Endothelial cell of umbilical vein (primary cell): ENCODE measurements at regions not wholly inside any gene's neighbourhood (a gene's known extent, or its start where the extent isn't known, plus 50 kb on each side); places are given as distances from the start of the nearest gene placed in this dataset.

ENCODE experiments used
- BruUV-seq: library from RNA; stranded (reverse); fragments of 400-500 nt; replicated peaks from 2 replicates; lab custom pipeline; 2021; lab: Mats Ljungman, UMichigan
- CTCF ChIA-PET: fragments of 300-600, 350-600 bp; sonication (Branson Sonifier 250); formaldehyde crosslinking; loops from one replicate; lab custom pipeline; 2021; ENCODE audit warnings: antibody characterized with exemption, inconsistent platforms; lab: Charles Lee
- POLR2A ChIA-PET: fragments of 300-600, 350-600 bp; sonication (Branson Sonifier 250); formaldehyde crosslinking; loops from one replicate; lab custom pipeline; 2021; ENCODE audit warnings: antibody characterized with exemption, inconsistent platforms; lab: Charles Lee
- DNase-seq: peaks from one replicate; pipeline ENCODE4 v3.0.0-alpha.2; 2011; ENCODE audit warnings: low read depth, low spot score
- FAIRE-seq: peaks from 2 replicates; lab custom pipeline; 2011; peaks lifted over from hg19 to GRCh38; lab: Jason Lieb, UNC
- H2AFZ ChIP-seq: 2 replicates; pipeline ENCODE4 v1.6.0; 2012; ENCODE audit warnings: low read depth, low read length, control low read depth, inconsistent platforms
- H3K27ac ChIP-seq: 2 replicates; pipeline ENCODE4 v1.5.1; 2011; ENCODE audit warnings: low read depth, mild to moderate bottlenecking, control low read depth, low read length, moderate library complexity; ENCODE audit not compliant: insufficient read depth
- H3K27me3 ChIP-seq, 2 experiments: 2 replicates each; pipeline versions ENCODE4 v1.6.0 to v1.6.1; 2011; ENCODE audit warnings: low read length in 2 of 2, mixed read lengths in 1 of 2; ENCODE audit not compliant: control insufficient read depth in 2 of 2, insufficient read depth in 2 of 2
- H3K36me3 ChIP-seq, 2 experiments: 2 replicates in 1 of 2; 3 replicates in 1 of 2; pipeline ENCODE4 v1.5.1; 2011; ENCODE audit warnings: low read length in 2 of 2, mild to moderate bottlenecking in 1 of 2, moderate library complexity in 1 of 2; ENCODE audit not compliant: control insufficient read depth in 2 of 2, insufficient read depth in 2 of 2; ENCODE audit errors: extremely low read depth in 1 of 2
- H3K4me1 ChIP-seq: 3 replicates; pipeline ENCODE4 v1.5.1; 2011; ENCODE audit warnings: mild to moderate bottlenecking, low read length; ENCODE audit not compliant: control insufficient read depth, insufficient read depth; ENCODE audit errors: extremely low read depth
- H3K4me2 ChIP-seq: 2 replicates; pipeline ENCODE4 v1.6.1; 2011; ENCODE audit warnings: low read length, control low read depth, mixed read lengths; ENCODE audit not compliant: insufficient read depth
- H3K4me3 ChIP-seq, 3 experiments: fragments of 200-600 bp in 1 of 3; sonication (generic), shearing (Covaris generic) in 1 of 3; replicated peaks in 1 of 3; 2 replicates each; pipeline ENCODE4 v1.5.1; 2011 to 2016; ENCODE audit warnings: control low read depth in 3 of 3, low read length in 3 of 3, mild to moderate bottlenecking in 2 of 3, inconsistent platforms in 1 of 3, low read depth in 1 of 3, moderate library complexity in 1 of 3; ENCODE audit not compliant: insufficient read depth in 1 of 3
- H3K79me2 ChIP-seq: 2 replicates; pipeline ENCODE4 v1.6.0; 2012; ENCODE audit warnings: low read length, inconsistent platforms; ENCODE audit not compliant: control insufficient read depth, insufficient read depth
- H3K9ac ChIP-seq: replicated peaks from 2 replicates; pipeline ENCODE3; 2011; ENCODE audit warnings: low read length, control low read depth; ENCODE audit not compliant: insufficient read depth; ENCODE audit errors: extremely low read depth
- H3K9me1 ChIP-seq: replicated peaks from 3 replicates; pipeline ENCODE4 v1.6.0; 2011; ENCODE audit warnings: mild to moderate bottlenecking, low read length; ENCODE audit not compliant: control insufficient read depth, insufficient read depth; ENCODE audit errors: extremely low read depth
- H3K9me3 ChIP-seq: replicated peaks from 2 replicates; pipeline ENCODE4 v1.5.1; 2012; ENCODE audit warnings: low read length, inconsistent platforms; ENCODE audit not compliant: control insufficient read depth, insufficient read depth
- H4K20me1 ChIP-seq: replicated peaks from 2 replicates; pipeline ENCODE3; 2011; ENCODE audit warnings: mild to moderate bottlenecking, low read length; ENCODE audit not compliant: control insufficient read depth, insufficient read depth; ENCODE audit errors: extremely low read depth
- EZH2 ChIP-seq: IDR thresholded peaks from 2 replicates; pipeline ENCODE4 v1.6.1; 2012; ENCODE audit warnings: borderline replicate concordance, low read depth, mild to moderate bottlenecking, moderate library complexity, low read length, inconsistent platforms; ENCODE audit not compliant: severe bottlenecking
- FOS ChIP-seq: IDR thresholded peaks from 2 replicates; pipeline ENCODE4 v1.6.1; 2011; ENCODE audit warnings: mild to moderate bottlenecking, low read length, moderate library complexity, borderline replicate concordance; ENCODE audit not compliant: insufficient read depth
- GATA2 ChIP-seq: IDR thresholded peaks from 2 replicates; pipeline ENCODE4 v1.7.0; 2011; ENCODE audit warnings: low read depth, mild to moderate bottlenecking, moderate library complexity, mixed read lengths, low read length; ENCODE audit not compliant: insufficient read length, insufficient read depth
- JUN ChIP-seq: IDR thresholded peaks from 2 replicates; pipeline ENCODE4 v1.6.1; 2011; ENCODE audit warnings: borderline replicate concordance, low read depth; ENCODE audit not compliant: insufficient read length, insufficient read depth
- MYC ChIP-seq: IDR thresholded peaks from one replicate; pipeline ENCODE4 v1.6.1; 2011; ENCODE audit warnings: mild to moderate bottlenecking, low read depth, low read length
- POLR2A ChIP-seq: IDR thresholded peaks from 2 replicates; pipeline ENCODE4 v1.6.1; 2012; ENCODE audit warnings: low read depth, mild to moderate bottlenecking, control low read depth, low read length
- POLR2AphosphoS5 ChIP-seq: IDR thresholded peaks from 2 replicates; pipeline ENCODE4 v1.6.1; 2012; ENCODE audit warnings: low read depth, mild to moderate bottlenecking, control low read depth, low read length, moderate library complexity; ENCODE audit not compliant: insufficient read depth
- dilution Hi-C: fragments of 300-500 bp; cut with MboI; formaldehyde crosslinking; loops from one replicate; pipeline ENCODE4 v1.15.0; 2019; ENCODE audit warnings: low sequenced_read_pairs; ENCODE audit not compliant: extremely low pct_ligation_motif_present
- intact Hi-C: fragments of 100-400 bp; cut with micrococcal nuclease; formaldehyde crosslinking; loops from one replicate; pipeline ENCODE4 v1.10.0; 2022
- TF ChIP-seq, protein P1 (sequence below): IDR thresholded peaks from 2 replicates; pipeline ENCODE4 v1.6.1; 2011; ENCODE audit not compliant: insufficient read depth, insufficient read length
- TF ChIP-seq, protein P2 (sequence below), 2 donors: IDR thresholded peaks; 1 replicate in 1 of 2; 2 replicates in 1 of 2; pipeline ENCODE4 v1.5.1; 2011; ENCODE audit warnings: low read length in 2 of 2, mild to moderate bottlenecking in 2 of 2, moderate library complexity in 2 of 2, control low read depth in 1 of 2, inconsistent platforms in 1 of 2, low read depth in 1 of 2; ENCODE audit not compliant: insufficient read depth in 1 of 2; ENCODE audit errors: extremely low read depth in 1 of 2

DNA sequence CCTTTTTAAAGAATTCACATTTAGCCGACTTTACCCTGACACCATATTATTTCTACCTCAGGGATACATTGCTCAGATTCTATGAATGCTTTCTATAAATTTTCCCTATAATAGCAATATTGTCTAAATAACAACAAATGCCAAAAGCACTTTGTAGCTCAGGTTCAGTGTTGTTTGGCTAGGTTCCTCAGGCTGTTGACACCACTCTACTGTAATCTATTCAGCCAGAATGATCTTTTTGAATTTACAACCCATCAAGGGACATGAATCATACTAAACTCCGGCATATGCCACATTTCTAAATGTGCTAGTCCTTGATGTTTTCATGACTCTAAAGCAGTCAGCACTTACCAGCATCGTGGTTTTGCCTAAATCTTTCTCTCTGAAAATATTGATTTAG is 641.5 kb upstream of the CDH10 start:
- H4K20me1 ChIP-seq: no peaks in the 10 kb centered on the region
- H3K27ac ChIP-seq: no peak overlapping the region
- TF ChIP-seq POLR2A: no peak
- TF ChIP-seq, protein P1, sequence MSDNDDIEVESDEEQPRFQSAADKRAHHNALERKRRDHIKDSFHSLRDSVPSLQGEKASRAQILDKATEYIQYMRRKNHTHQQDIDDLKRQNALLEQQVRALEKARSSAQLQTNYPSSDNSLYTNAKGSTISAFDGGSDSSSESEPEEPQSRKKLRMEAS: no peak
- TF ChIP-seq, protein P2, sequence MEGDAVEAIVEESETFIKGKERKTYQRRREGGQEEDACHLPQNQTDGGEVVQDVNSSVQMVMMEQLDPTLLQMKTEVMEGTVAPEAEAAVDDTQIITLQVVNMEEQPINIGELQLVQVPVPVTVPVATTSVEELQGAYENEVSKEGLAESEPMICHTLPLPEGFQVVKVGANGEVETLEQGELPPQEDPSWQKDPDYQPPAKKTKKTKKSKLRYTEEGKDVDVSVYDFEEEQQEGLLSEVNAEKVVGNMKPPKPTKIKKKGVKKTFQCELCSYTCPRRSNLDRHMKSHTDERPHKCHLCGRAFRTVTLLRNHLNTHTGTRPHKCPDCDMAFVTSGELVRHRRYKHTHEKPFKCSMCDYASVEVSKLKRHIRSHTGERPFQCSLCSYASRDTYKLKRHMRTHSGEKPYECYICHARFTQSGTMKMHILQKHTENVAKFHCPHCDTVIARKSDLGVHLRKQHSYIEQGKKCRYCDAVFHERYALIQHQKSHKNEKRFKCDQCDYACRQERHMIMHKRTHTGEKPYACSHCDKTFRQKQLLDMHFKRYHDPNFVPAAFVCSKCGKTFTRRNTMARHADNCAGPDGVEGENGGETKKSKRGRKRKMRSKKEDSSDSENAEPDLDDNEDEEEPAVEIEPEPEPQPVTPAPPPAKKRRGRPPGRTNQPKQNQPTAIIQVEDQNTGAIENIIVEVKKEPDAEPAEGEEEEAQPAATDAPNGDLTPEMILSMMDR (IDR thresholded peaks at IDR 0.05; ENCODE audit: extremely low read depth in 1 of 2, insufficient read depth in 1 of 2, low read depth in 1 of 2, low read length in 2 of 2): no peak
- no peak for TF ChIP-seq JUN
- no peak for TF ChIP-seq POLR2AphosphoS5
- no peak for TF ChIP-seq GATA2
- no peak for TF ChIP-seq EZH2
- TF ChIP-seq FOS: no peak
- TF ChIP-seq MYC: no peak
- H3K9ac ChIP-seq: no peak overlapping the region
- no peak overlapping the region for H2AFZ ChIP-seq
- no peaks in the 10 kb centered on the region for H3K4me1 ChIP-seq
- no peaks in the 10 kb centered on the region for H3K36me3 ChIP-seq
- ChIA-PET CTCF (interaction anchor here (0.7 kb wide), 1 partner anchor 13 kb away, joined by 3 read pairs; no protein-coding TSS in a partner anchor), POLR2A (no interaction called here)
- no peak overlapping the region for H3K4me2 ChIP-seq
- H3K9me1 ChIP-seq: no peaks in the 10 kb centered on the region
- H3K79me2 ChIP-seq: no peaks in the 10 kb centered on the region
- FAIRE-seq (no peak), DNase-seq (no peak)
- no peaks in the 10 kb centered on the region for H3K9me3 ChIP-seq
- BruUV-seq: no TSS peak
- H3K4me3 ChIP-seq: no peak overlapping the region
- dilution Hi-C loops: no loop called here
- no peaks in the 10 kb centered on the region for H3K27me3 ChIP-seq
- intact Hi-C loops: no loop called here
